ENCODE measurements at regions not wholly inside any gene's neighbourhood (a gene's known extent, or its start where the extent isn't known, plus 50 kb on each side); places are given as distances from the start of the nearest gene placed in this dataset.
"Not testable (repeated sequence)": the region's sequence is repeated elsewhere in the genome, so short reads cannot be mapped to it uniquely, and the experiment has no call there.

DNA sequence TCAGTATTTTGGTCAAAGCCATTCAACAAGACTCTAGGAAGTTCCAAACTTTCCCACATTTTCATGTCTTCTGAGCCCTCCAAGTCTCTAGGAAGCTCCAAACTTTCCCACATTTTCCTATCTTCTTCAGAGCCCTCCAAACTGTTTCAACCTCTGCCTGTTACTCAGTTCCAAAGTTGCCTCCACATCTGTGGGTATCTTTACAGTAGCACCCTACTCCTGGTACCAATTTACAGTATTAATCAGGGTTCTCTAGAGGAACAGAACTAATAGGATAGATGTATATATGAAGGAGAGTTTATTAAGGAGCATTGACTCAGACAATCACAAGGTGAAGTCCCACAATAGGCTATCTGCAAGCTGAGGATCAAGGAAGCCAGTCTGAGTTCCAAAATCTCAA, 296.0 kb upstream of the CCL2 start:
- DNase-seq, result not testable (repeated sequence)

DNA sequence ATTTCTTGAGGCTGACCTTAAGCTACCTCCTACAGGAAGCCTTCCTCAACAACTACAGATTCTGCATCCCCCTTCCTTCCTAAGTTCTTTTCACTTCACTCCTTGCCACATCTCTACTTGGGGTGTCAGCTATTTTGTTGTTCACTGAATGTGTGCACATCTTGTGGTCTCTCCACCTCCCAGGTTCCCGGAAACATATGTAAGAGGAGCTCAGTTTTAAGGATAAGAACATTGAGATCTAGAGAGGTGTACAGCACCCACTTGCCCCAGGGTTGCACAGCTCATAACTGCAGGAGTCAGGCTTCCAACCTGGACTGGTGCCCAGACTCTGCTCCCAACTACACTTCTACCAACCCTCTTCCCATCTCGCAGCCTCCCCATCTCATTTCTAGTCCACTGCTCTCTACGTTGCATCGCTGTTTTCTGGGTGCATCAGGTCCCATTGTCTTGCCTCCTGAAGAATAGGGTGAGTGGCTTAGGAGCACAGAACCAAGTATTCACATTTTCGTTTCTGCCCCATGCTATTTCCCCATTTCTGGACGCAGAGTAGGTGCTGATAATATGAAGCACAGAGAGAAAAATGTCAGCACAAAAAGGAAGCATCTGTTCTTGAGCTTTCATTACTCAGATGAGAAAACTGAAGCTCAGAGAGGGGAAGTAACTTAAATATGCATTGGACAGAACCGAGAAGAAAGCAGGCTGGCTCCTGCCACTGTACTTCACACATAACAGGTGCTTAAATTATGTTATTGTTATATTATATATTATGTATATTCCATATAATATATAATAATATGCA, 292.0 kb upstream of the CCL2 start:
- DNase-seq, result no peak

DNA sequence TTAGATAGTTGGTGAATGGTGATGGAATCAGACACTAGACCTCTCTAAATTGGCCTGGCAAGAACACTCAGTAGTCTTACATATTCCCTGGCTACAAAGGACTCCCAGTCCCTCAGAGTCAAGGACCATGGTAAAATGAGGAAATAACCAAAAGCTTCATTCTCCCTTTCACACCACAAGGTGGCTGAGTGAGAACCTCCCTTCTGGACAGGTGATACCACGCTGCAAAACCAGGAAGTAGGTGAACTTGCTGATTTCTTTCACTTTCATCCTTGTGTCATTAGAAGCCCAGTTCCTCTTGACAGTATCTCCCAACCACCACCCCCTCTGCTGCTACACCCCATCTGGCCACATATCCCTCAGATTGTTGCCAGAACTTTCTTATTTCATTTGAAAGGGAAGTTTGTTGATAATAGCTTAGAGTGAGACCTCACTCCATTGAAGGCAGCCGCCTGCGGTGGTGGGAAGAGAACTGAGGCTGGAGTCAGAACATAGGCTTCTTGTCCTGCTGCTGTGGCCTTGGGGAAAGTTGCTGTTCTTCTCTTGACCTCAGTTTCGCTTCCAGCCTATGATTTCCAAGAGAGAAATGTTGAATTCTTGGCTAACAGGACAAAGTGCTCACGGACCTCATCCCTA, 290.6 kb upstream of the CCL2 start:
- no peak for DNase-seq

DNA sequence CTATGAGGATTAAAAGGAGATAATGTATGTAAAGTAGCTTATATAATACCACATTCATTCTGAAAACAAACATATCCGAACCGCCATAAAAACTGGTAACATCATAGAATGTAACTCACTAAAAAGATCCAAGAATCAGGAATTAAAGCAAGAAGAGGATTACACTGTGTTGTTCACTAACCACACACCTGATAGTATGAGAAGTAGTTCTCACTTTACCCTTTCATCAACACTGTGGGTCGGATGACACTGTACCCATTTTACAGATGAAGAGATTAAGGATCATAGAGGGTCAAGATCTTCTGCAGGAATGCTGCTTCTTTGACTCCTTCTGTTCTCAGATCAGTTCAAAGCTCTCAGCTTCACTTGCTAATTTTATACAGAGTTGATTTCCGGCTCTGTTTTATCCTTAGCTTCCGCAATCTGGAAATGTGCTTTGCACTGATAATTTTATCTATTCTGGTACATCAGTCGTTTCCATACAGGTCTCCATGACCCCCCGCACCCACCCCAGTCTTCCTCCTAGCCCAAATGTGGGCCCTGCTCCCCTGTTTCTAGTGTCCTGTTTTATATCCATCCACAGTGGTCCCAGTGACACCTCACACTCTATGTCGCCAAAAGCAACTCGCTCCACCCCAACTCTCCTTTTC, 288.6 kb upstream of the CCL2 start:
- DNase-seq, result no peak

DNA sequence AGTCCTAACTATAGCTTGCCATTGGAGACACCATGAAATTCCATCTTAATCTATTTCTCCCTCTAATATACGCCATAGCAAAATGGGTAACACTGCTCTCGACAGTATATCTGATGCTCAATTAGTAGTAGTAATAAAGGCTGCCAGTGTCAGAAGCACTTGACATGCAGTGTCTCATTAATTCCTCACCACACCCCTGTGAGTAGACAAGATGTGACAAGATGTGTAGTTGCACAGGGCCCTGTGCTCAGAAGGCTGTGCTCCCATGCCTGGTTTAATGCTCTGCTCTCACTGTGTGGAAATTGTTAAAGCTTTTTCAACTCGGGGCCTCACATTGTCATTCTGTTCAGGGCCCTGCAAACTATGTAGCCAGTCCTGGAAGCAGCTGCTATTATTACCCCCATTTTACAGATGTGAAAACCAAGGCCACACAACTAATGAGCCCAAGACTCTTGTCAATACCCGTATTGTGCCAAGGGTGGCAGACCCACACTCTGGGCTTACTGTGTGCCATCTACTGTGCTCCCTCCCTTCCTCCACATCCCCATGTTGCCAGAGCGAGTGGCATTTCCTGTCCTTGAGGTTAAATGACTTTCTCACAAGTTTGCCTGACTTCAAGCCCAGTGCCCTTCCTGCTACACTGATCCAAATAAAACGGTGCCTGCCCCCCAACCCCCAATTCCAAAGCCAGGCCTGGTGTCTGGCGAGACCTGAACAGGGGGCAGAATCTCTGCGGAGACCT, 287.3 kb upstream of the CCL2 start:
- no peak for DNase-seq

DNA sequence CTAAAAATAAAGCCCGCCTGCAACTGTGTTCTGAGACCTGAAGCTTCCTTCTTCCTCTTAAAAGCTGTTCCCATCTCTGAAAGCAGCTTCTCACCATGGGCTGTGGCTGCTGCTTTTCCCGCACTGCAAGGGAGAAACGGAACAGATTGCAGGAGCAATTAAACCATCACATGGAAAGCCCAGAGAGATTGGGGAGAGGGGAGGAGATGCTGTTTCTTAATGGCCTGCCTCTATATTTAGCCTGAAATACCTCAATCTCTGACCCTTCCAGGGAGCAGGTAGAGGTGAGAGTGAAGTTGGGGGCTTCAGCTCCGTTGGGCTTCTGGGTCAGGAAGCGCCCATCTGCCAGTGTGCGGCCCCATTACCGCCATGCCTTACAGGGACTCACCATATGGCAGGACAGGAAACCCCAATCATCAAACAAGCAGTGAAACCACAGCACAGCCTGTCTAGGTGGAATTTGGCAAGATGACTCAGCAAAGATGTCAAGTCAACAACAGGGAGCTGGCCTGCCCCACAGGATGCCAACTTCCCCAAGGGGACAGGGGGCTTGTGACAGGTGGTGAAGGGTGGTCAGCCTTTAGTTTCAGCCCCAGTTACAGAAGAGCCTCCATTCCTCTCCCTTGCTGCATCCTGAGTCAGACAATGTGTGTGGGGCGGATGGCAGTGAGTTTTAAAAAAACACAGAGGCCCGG, 286.6 kb upstream of the CCL2 start:
- DNase-seq, result no peak

DNA sequence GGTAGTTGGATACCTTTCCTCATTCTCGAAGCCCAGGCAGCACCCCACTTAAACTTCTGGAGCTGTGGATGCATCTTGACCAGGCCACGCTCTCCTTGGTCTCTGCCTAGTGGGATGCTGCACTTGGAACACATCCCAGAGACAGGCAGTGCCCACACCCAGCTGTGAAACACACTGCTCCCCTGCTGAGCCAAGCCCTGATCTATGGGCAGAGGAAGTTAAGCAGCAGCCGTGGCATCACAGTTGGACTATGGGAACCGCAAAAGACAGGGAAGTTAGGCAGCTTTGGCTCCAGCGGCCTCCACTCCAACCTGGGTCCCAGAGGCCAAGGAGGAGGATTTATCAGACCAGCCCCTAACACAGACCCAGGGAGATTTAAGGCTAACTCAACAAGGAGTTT, 284.8 kb upstream of the CCL2 start:
- DNase-seq, result no peak

DNA sequence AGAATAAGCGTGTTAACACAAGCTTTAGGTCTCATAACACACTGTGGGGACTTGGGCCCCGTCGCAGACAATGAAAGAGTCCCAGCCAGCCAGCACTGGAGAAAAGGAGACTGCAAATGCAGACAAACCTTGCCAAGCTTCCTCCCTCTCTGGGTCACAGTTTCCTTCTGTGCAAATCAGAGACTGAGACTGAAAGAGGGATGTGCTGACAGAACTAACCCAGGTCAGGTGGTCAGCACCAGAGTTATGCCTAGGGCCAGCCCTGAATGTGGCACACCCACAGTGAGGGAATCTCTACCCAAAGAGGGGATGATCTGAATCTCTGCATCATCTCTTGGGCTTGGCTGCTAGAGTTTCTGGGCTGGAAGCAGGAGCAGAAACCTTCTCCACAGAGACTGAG, 282.3 kb upstream of the CCL2 start:
- no peak for DNase-seq

DNA sequence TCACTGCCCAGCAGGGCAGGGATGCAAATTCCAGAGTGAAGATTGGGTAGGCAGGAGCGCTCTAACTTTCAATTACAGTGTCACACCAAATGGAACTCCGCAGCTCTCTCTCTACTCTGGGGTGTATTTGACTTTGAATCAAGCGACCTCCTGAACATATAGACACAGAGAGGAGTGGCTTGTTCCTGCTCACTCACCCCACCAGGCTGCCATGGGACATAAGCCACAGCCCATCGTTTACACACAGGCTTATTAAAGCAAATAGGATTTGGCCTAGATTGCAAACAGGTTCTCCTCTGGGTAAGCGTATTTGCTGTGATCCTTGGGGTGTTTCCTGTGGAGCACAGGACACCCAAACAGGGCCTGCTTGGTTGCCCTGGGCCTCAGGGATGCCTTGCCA, 281.6 kb upstream of the CCL2 start:
- DNase-seq, result no peak

DNA sequence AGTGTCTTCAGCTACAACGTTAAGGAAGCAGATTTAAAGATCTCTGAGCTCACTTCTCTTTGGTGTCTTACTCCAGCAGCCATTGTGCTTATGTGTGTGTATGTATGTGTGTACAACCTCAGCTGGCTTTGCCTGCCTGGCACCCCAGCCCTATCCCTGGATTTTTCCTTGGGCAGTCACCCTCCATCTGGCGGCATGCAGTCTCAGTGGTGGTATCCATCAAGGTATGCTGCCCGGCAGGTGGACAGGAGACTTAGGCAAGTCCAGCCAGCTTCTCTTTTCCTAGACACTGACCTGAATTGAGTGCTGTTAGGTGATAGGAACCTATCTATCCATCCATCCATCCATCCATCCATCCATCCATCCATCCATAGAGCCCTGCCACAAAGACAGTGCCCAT, 280.8 kb upstream of the CCL2 start:
- no peak for DNase-seq

DNA sequence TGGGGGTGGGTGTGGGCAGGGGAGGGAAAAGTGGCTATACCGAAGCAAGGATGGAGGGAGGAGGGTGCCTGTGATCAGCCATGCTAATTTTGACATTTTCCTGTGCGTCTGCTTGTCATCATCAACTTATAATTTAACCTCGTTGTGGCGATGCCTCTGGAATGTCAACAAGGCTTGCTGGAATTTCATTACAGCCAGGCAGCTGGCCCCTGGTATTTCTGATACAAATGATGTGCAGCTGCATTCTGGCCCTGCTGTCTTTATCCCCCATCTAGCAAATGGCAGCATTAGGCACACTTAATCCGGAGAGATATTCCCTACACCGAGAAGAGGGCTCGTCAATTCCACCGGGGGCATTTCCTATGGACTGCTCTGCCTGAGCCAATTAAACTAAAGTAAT, 278.3 kb upstream of the CCL2 start:
- no peak for DNase-seq

DNA sequence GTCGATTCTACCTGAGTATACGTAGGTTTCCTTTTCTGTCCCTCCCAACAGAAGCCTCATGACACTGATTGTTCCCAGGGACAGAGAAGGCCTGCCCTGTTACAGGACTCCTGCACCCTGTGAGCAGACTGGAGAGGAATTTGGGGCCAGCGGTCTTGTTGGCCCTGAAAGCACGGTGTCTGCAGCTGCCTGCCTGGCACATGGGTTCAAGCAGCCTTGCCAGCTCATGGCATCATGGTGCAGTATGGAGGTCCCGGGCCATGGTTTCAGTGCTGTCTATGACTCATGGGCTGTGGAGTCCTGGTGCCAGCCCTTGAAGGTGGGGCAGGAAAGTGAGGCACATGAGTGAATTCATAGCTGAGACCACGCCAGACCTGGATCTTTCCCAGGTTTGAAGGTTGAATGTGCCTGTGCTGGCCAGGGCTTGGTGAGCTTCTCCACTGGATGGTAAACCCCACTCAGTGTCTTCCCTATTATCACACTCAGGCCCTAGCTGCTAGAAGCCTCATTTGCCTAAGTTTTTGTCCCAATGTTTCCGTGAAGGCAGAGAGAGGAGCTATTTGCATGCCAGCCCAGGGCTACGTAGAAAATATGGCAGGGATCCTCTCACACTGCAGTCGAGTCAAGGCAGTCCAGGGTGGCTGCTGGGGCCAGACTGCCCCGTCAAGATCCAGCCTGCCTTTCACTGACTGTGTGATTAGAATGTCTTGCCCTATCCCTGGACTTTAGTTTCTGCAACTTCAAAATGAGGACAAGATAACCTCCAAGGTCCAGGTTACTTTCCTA, 277.2 kb upstream of the CCL2 start:
- DNase-seq, result no peak

DNA sequence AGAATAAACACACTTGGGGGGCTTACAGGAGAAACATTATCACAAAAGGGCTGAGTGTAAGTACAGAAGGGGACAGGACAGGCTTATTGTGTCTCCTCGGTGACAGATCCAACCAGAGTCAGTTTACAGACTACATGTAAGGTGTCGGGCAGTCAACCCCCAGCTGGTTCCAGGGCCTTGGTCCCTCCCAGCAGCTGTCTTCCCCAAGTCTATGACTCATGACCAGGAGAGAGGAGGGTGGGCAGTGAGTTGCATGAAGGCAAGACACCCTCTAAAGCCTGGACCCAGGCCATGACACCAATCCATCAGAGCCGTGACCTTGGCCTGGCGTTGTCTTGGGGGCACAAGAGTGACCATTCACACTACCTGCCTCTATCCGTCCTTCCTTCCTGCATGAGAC, 276.2 kb upstream of the CCL2 start:
- DNase-seq, result no peak

DNA sequence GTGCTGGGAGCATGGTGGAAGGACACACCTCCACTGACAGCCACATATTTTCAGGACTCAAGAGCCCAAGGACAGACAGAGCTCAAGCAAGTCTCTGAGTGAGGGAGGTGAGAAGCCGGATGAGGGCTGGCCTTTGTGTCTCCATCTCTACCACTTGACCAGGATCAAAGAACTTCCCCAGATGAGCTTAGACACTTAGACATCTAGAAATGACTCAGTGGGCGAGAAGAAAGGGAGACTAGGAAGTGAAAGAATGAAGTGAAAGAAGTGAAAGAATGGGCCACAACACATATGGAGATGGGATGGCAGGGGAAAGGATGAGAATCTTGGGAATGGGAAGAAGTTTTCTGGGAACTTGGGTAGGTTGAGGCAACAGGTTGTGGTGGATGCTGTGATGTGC, 274.9 kb upstream of the CCL2 start:
- no peak for DNase-seq

DNA sequence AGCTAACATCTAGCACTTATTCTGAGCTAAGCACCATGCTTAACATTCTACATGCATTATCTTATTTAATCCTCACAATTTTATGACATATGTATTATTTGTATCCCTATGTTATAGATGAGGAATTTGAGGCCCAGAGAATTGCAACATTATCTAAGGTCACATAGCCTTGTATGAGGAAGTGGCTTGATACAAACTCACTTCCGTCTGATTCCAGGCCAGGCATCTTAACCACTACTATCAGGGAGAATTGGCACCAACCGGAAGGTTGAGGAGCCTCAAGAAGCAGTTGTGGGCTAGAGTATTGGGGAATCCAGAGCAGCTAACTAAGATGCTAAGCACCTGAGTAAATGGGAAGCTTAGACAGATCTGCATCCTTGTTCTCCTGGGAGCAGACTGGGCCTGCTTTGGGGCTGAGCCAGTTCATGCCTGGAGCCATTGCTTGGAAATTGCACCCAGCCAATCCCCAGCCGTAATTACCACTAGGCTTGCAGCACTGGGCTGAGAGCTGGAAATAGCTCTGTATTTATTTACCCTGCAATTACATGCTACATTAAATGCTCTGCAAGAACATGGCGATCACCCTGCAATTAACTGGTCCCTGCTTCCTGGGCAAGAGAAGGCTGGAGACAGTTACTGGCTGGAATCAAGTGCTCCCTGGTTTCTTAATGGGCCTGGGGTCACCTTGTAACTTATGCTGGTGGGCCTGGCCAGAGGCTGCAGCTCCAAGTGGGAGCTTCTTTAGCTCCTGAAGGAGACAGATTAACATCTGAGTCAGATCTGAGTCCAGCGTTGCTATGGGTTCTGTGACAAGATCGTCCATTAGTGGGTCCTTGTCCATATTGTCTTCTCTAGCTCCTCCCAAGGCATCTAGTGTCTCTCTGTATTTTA, 273.1 kb upstream of the CCL2 start:
- DNase-seq, result no peak

DNA sequence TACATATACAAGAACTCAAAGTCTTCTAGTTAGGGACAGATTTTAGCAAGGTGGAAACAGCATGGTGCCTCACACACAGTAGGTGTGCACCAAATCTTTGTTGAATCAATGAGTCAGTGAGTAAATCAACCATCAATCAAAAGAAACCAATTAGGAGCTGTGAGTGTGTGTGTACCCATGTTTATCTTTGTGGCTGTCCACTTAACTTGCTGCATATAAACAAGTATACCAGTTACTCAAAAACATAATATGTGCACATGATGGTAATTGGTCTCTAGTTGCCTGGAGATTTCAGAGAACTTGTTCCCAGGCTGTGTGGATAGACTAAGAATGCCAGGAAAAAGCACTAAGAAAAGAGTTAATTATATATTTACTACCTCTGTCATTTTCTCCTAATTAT, 272.2 kb upstream of the CCL2 start:
- no peak for DNase-seq

DNA sequence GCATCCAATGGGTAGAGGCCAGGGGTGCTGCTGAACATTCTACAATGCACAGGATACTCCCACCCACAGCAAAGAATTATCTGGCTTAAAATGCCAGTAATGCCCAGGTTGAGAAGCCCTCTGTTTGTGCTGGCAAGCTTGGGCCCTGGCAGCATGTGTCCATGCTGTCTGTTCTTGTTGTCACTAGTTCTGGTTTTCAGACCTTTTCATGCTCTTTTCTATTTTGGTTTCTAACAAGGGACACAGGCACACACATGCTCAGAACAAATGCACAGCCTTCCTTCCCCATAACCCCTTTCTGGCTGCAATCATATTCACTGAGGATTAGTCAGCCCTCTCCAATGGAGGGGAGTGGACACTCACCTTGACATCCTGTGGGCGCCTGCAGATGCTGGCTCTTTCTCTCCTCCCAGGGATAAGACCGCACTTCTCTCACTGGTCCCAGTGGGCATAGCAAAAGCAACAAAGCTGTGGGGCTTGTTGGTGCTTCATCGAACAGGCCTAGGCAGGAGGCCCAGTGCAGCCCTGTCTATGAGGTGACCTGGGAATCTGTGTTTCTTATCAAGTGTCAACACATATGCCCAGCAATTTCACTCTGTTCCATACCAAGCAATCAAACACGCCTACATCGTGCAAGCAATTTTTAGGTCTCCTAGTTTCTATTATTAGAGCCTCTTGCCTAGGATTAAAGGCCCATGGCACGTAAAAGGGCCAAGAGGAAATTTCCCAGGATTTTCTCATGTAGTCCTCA, 271.1 kb upstream of the CCL2 start:
- DNase-seq, result no peak

DNA sequence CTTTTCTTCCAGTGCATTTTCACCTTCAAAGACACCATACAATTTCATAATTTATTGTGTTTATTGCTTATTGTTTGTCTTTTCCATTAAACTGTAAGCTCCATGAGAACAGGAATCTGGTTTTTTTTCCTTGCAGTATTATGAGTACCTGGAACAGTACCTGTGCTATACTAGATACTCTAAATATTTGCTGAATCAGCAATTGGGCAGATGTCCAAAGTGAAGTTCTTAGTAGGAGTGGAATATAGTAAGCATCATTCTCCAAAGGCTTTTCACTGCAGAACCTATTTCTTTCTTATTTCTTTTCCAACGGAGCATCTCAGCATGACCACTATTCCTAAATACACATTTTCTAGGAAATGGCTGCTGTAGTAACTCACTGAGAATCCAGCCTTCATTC, 269.0 kb upstream of the CCL2 start:
- no peak for DNase-seq

DNA sequence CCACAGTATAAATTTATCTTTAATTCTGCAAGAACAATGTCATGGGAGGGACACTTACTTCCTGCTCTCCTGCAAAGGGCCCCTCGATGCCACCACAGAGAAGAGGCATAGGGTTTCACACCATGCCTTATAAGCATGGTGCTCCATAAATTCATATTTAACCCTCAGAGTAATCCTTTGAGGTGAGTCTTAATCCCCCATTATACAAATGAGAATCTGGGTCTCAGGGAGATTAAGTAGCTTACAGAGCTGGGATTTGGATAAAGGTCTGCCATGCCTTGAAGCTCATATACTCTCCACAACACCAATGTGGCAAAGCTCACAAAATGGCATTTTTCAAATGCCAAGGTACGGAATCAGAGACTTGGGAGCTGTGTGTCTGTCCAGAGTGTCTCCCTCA, 268.5 kb upstream of the CCL2 start:
- no peak for DNase-seq

DNA sequence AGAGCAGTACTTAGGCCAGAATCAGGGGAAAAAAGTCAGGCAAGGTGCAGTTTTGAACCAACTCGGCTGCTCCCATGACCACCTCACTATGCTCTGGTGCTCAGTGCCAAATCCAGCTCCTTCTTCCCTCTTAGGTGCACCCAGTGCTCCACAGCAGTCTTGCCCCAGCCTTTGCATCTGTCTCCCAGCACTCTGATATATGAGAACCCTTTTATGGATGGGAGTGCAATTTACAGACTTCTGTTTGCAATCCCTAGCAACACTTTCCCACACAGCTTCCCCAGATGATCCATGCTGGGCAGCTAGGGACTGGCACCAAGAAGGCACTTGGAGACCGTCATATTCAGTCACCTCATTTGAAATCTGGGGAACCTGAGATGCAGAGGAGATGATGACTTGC, 267.9 kb upstream of the CCL2 start:
- DNase-seq, result no peak

Measured in kidney glomerular epithelial cell (primary cell).